ENCODE measurements at regions not wholly inside any gene's neighbourhood (a gene's known extent, or its start where the extent isn't known, plus 50 kb on each side); places are given as distances from the start of the nearest gene placed in this dataset.

DNA sequence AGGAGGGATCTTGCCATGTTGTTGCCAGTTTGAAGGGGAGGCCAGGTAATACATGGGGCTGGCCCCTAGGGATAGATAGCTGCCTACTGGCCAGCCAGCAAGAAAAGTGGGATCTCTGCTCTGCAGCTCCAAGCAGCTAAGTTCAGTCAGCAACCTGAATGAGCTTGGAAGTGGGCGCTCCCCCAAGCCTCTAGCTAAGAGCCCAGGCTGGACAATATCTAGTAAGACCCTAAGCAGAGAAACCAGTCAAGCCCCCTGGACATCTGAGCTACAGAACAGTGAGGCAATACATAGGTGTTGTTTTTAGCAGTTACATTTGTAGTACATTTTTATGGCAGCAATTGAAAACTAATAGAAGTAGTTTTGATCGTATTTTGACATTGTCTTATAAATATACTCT is 409.8 kb upstream of the SMIM21 start:
- H3K27me3 ChIP-seq, result no peaks in the 10 kb centered on the region
- no peaks in the 10 kb centered on the region for H3K9me3 ChIP-seq
- no peaks in the 10 kb centered on the region for H3K4me1 ChIP-seq
- no peak for DNase-seq (ENCODE audit: low spot score in 2 of 2)
- no peak overlapping the region for H3K27ac ChIP-seq
- no peak overlapping the region for H3K4me3 ChIP-seq
- H3K36me3 ChIP-seq, result no peaks in the 10 kb centered on the region
- TF ChIP-seq POLR2A (IDR thresholded peaks at IDR 0.05), result no peak
- no peak for TF ChIP-seq EP300 (IDR thresholded peaks at IDR 0.05)
- TF ChIP-seq, protein P1, sequence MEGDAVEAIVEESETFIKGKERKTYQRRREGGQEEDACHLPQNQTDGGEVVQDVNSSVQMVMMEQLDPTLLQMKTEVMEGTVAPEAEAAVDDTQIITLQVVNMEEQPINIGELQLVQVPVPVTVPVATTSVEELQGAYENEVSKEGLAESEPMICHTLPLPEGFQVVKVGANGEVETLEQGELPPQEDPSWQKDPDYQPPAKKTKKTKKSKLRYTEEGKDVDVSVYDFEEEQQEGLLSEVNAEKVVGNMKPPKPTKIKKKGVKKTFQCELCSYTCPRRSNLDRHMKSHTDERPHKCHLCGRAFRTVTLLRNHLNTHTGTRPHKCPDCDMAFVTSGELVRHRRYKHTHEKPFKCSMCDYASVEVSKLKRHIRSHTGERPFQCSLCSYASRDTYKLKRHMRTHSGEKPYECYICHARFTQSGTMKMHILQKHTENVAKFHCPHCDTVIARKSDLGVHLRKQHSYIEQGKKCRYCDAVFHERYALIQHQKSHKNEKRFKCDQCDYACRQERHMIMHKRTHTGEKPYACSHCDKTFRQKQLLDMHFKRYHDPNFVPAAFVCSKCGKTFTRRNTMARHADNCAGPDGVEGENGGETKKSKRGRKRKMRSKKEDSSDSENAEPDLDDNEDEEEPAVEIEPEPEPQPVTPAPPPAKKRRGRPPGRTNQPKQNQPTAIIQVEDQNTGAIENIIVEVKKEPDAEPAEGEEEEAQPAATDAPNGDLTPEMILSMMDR (IDR thresholded peaks at IDR 0.05), result no peak
- TF ChIP-seq POLR2AphosphoS5 (IDR thresholded peaks at IDR 0.05), result no peak
- 100% methylated on average over 2 of the region's 2 CpGs for WGBS

DNA sequence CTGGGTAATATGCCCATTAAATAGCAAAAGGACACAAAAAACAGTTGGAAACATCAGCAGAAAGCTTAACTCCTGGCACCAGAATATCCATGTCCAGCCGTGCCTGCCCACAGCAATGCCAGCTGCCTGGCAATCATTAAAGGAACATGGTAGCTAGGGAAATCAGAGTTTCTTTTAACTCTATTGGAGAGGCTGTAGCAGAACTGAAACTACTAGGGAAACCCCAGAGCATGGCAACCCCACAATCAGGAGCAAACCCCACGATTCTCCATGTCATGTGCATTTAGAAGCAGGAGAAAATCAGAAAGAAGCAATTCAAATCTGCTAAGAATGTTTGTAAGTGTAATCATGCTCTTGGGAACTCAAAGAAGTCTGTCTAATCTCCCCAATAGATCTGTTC is 409.0 kb upstream of the SMIM21 start:
- no peak for DNase-seq (ENCODE audit: low spot score in 2 of 2)
- Histone ChIP-seq H3K36me3 (no peaks in the 10 kb centered on the region), H3K4me1 (no peaks in the 10 kb centered on the region), H3K4me3 (no peak overlapping the region), H3K9me3 (no peaks in the 10 kb centered on the region), H3K27me3 (no peaks in the 10 kb centered on the region), H3K27ac (no peak overlapping the region)
- WGBS, result 83% methylated on average over 2 of the region's 2 CpGs
- TF ChIP-seq, protein P1 (IDR thresholded peaks at IDR 0.05), result no peak
- TF ChIP-seq POLR2A (IDR thresholded peaks at IDR 0.05) (no peak), EP300 (IDR thresholded peaks at IDR 0.05) (no peak), POLR2AphosphoS5 (IDR thresholded peaks at IDR 0.05) (no peak)

DNA sequence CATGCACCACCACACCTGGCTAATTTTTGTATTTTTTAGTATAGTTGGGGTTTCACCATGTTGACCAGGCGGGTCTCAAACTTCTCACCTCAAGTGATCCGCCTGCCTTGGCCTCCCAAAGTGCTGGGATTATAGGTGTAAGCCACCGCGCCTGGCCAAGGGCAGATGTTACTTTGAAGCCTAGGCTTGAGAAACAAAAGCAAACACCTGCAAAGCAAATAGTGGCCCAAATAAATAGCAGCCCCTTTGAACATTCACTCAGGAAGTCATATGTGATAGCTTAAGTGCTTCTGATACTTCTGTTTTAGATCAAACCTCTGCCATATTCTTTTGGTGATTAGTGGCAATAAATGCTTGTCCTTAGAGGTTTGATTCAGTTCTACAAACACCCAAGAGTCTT is 404.5 kb upstream of the SMIM21 start:
- H3K27ac ChIP-seq, result no peak overlapping the region
- no peaks in the 10 kb centered on the region for H3K36me3 ChIP-seq
- no peak overlapping the region for H3K4me3 ChIP-seq
- H3K27me3 ChIP-seq, result no peaks in the 10 kb centered on the region
- no peak for TF ChIP-seq EP300 (IDR thresholded peaks at IDR 0.05)
- TF ChIP-seq POLR2AphosphoS5 (IDR thresholded peaks at IDR 0.05), result no peak
- no peak for TF ChIP-seq POLR2A (IDR thresholded peaks at IDR 0.05)
- TF ChIP-seq, protein P1 (IDR thresholded peaks at IDR 0.05), result no peak
- H3K9me3 ChIP-seq, result no peaks in the 10 kb centered on the region
- 91% methylated on average over 4 of the region's 4 CpGs for WGBS
- no peaks in the 10 kb centered on the region for H3K4me1 ChIP-seq
- no peak for DNase-seq (ENCODE audit: low spot score in 2 of 2)

DNA sequence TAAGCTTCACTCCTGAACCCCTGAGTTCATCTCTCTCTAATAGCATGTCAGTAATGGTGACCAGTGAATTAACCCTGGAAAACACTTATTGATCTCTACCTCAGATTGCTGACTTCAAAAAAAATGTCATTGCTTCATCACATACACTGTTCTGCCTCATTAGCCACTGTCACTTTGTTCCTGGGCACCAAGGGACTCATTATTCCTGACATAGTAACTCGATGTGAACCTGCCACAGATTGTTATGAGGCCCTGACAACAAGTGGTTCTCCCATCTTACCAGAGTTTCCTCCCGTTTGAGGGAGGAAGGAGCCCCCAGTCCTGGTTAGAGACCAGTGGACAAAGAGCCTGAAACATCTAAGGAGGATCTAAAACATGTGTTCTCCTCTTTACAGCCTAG is 403.3 kb upstream of the SMIM21 start:
- H3K4me3 ChIP-seq, result no peak overlapping the region

DNA sequence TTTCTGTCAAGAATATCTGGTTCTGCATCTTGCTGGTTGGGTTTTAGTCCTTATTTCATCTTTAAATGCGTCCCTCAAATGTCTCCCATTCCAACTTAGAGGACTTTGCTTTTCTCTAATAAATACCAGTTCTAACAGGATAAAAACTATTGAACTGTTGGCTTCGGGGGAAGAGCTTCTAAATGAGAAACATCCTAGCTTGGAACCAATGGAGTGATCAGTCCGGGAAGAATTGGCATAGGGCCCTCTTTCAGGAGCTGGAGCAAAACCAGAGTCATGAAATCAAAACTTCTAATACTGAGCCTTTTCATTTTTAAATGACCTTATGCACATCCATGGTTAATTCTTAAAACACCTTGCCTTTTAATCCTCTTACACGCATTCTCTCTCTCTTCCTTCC is 401.6 kb upstream of the SMIM21 start:
- DNase-seq (ENCODE audit: low spot score in 2 of 2), result no peak
- WGBS, result 40% methylated on average over 4 of the region's 4 CpGs

More for the DNA sequence above, 403.3 kb upstream of the SMIM21 start:
- Histone ChIP-seq H3K4me1 (no peaks in the 10 kb centered on the region), H3K27me3 (no peaks in the 10 kb centered on the region), H3K27ac (no peak overlapping the region), H3K9me3 (no peaks in the 10 kb centered on the region), H3K36me3 (no peaks in the 10 kb centered on the region)
- TF ChIP-seq POLR2A (IDR thresholded peaks at IDR 0.05), result no peak
- TF ChIP-seq EP300 (IDR thresholded peaks at IDR 0.05), result no peak
- no peak for TF ChIP-seq POLR2AphosphoS5 (IDR thresholded peaks at IDR 0.05)
- TF ChIP-seq, protein P1 (IDR thresholded peaks at IDR 0.05), result no peak
- DNase-seq (ENCODE audit: low spot score in 2 of 2), result no peak
- 51% methylated on average over 2 of the region's 2 CpGs for WGBS

More for the DNA sequence above, 401.6 kb upstream of the SMIM21 start:
- no peak for TF ChIP-seq EP300 (IDR thresholded peaks at IDR 0.05)
- no peak for TF ChIP-seq POLR2A (IDR thresholded peaks at IDR 0.05)
- no peak for TF ChIP-seq POLR2AphosphoS5 (IDR thresholded peaks at IDR 0.05)
- TF ChIP-seq, protein P1 (IDR thresholded peaks at IDR 0.05), result no peak
- Histone ChIP-seq H3K4me1 (no peaks in the 10 kb centered on the region), H3K9me3 (no peaks in the 10 kb centered on the region), H3K4me3 (no peak overlapping the region), H3K36me3 (no peaks in the 10 kb centered on the region), H3K27ac (no peak overlapping the region), H3K27me3 (no peaks in the 10 kb centered on the region)

Measured in suprapubic skin (tissue), 4 donors.